ENCODE measurements at regions not wholly inside any gene's neighbourhood (a gene's known extent, or its start where the extent isn't known, plus 50 kb on each side); places are given as distances from the start of the nearest gene placed in this dataset.
"Not testable (repeated sequence)": the region's sequence is repeated elsewhere in the genome, so short reads cannot be mapped to it uniquely, and the experiment has no call there.

- no peak overlapping the region for H3K4me3 ChIP-seq
- ATAC-seq (no peak), DNase-seq (no peak)
- no peak overlapping the region for H3K27ac ChIP-seq
- WGBS, 2 donors: 90 to 91% methylated on average over 10 to 12 of the region's 12 CpGs
- H3K4me1 ChIP-seq: peaks cover 12% of the 10 kb centered on the region
- no peaks in the 10 kb centered on the region for H3K9me3 ChIP-seq
- TF ChIP-seq POLR2A (IDR thresholded peaks at IDR 0.05): no peak
- TF ChIP-seq CTCF (IDR thresholded peaks at IDR 0.05): no peak
- intact Hi-C loops (cut with DNase I): no loop called here
- no peaks in the 10 kb centered on the region for H3K27me3 ChIP-seq
- H3K36me3 ChIP-seq (replicated peaks in 1 of 2; ENCODE audit: insufficient read depth in 1 of 2, low read depth in 2 of 2): no peaks in the 10 kb centered on the region
Observed at GRCh38 chr14:89549381-89550125, 132.5 kb upstream of the FOXN3 start.

GRCh38 chr14:89547047-89547446, 130.0 kb upstream of the FOXN3 start:
- H3K27ac ChIP-seq; ATAC-seq; intact Hi-C loops (cut with DNase I); DNase-seq; H3K4me3 ChIP-seq; H3K36me3 ChIP-seq (replicated peaks in 1 of 2; ENCODE audit: insufficient read depth in 1 of 2, low read depth in 2 of 2); H3K27me3 ChIP-seq; H3K9me3 ChIP-seq: not testable (repeated sequence)
- 98% methylated on average over 5 of the region's 5 CpGs for WGBS, 2 donors
- H3K4me1 ChIP-seq: peaks cover 19% of the 10 kb centered on the region

- 82 to 85% methylated on average over 6 of the region's 6 CpGs for WGBS, 2 donors
- Histone ChIP-seq H3K27me3 (no peaks in the 10 kb centered on the region), H3K36me3 (replicated peaks in 1 of 2; ENCODE audit: insufficient read depth in 1 of 2, low read depth in 2 of 2) (no peaks in the 10 kb centered on the region), H3K27ac (no peak overlapping the region), H3K4me1 (peaks cover 8% of the 10 kb centered on the region), H3K4me3 (no peak overlapping the region), H3K9me3 (no peaks in the 10 kb centered on the region)
- intact Hi-C loops (cut with DNase I): no loop called here
- DNase-seq (no peak), ATAC-seq (no peak)
- TF ChIP-seq CTCF (IDR thresholded peaks at IDR 0.05) (no peak), POLR2A (IDR thresholded peaks at IDR 0.05) (no peak)
Observed at GRCh38 chr14:89544636-89545301, 127.7 kb upstream of the FOXN3 start.

GRCh38 chr14:89543425-89543790, 126.4 kb upstream of the FOXN3 start:
- Histone ChIP-seq H3K27me3 (no peaks in the 10 kb centered on the region), H3K9me3 (no peaks in the 10 kb centered on the region), H3K27ac (no peak overlapping the region), H3K4me1 (peaks cover 8% of the 10 kb centered on the region), H3K4me3 (no peak overlapping the region), H3K36me3 (replicated peaks in 1 of 2; ENCODE audit: insufficient read depth in 1 of 2, low read depth in 2 of 2) (no peaks in the 10 kb centered on the region)
- ATAC-seq (peak; percentile 79), DNase-seq (peak; percentile 61 to 76 (median 64))
- TF ChIP-seq POLR2A (IDR thresholded peaks at IDR 0.05): no peak
- no peak for TF ChIP-seq CTCF (IDR thresholded peaks at IDR 0.05)
- intact Hi-C loops (cut with DNase I): no loop called here
- WGBS, 2 donors: 9 to 23% methylated on average over 7 of the region's 7 CpGs

GRCh38 chr14:89542786-89543424, 125.9 kb upstream of the FOXN3 start:
- no peak for TF ChIP-seq CTCF (IDR thresholded peaks at IDR 0.05)
- no peak for TF ChIP-seq POLR2A (IDR thresholded peaks at IDR 0.05)
- Histone ChIP-seq H3K4me3 (no peak overlapping the region), H3K4me1 (peaks cover 8% of the 10 kb centered on the region), H3K9me3 (no peaks in the 10 kb centered on the region), H3K27me3 (no peaks in the 10 kb centered on the region), H3K36me3 (replicated peaks in 1 of 2; ENCODE audit: insufficient read depth in 1 of 2, low read depth in 2 of 2) (no peaks in the 10 kb centered on the region), H3K27ac (no peak overlapping the region)
- 43 to 51% methylated on average over 4 of the region's 4 CpGs for WGBS, 2 donors
- DNase-seq (no peak), ATAC-seq (no peak)
- intact Hi-C loops (cut with DNase I): no loop called here

All from body of pancreas (tissue), 4 donors.